Esophagus squamous epithelium (tissue), 4 donors: ENCODE measurements at regions not wholly inside any gene's neighbourhood (a gene's known extent, or its start where the extent isn't known, plus 50 kb on each side); places are given as distances from the start of the nearest gene placed in this dataset.

Experiments
- CTCF ChIP-seq, 6 experiments: fragments of 450-650 bp in 4 of 6; fragments of 200-600 bp in 2 of 6; sonication (generic) in 2 of 6; IDR thresholded peaks; one replicate each; pipeline ENCODE4 v1.5.1; 2016 to 2019; ENCODE audit warnings: antibody characterized with exemption in 6 of 6, mild to moderate bottlenecking in 4 of 6, moderate library complexity in 4 of 6
- POLR2A ChIP-seq, 4 donors: fragments of 450-650 bp; IDR thresholded peaks; one replicate each; pipeline ENCODE4 v1.6.1; 2017; ENCODE audit warnings: antibody characterized with exemption in 4 of 4, mild to moderate bottlenecking in 4 of 4, moderate library complexity in 3 of 4

- TF ChIP-seq POLR2A (IDR thresholded peaks at IDR 0.05): no peak
- TF ChIP-seq CTCF (IDR thresholded peaks at IDR 0.05): no peak
Observed at GRCh38 chr6:131400779-131401496, 172.1 kb upstream of the ARG1 start.
